Cerebellar nuclear complex (tissue), 1 donor: ENCODE measurements at regions not wholly inside any gene's neighbourhood (a gene's known extent, or its start where the extent isn't known, plus 50 kb on each side); places are given as distances from the start of the nearest gene placed in this dataset.
"Not testable (repeated sequence)": the region's sequence is repeated elsewhere in the genome, so short reads cannot be mapped to it uniquely, and the experiment has no call there.

ENCODE experiments used
- DNase-seq, 2 experiments: peaks; one replicate each; lab custom pipeline; 2025; lab: John Stamatoyannopoulos, UW

- DNase-seq = not testable (repeated sequence)
Measured at GRCh38 chr14:27757642-27758041, 1008.9 kb upstream of the FOXG1 start.

- not testable (repeated sequence) for DNase-seq
Measured at GRCh38 chr14:27760367-27760766, 1006.2 kb upstream of the FOXG1 start.

DNA sequence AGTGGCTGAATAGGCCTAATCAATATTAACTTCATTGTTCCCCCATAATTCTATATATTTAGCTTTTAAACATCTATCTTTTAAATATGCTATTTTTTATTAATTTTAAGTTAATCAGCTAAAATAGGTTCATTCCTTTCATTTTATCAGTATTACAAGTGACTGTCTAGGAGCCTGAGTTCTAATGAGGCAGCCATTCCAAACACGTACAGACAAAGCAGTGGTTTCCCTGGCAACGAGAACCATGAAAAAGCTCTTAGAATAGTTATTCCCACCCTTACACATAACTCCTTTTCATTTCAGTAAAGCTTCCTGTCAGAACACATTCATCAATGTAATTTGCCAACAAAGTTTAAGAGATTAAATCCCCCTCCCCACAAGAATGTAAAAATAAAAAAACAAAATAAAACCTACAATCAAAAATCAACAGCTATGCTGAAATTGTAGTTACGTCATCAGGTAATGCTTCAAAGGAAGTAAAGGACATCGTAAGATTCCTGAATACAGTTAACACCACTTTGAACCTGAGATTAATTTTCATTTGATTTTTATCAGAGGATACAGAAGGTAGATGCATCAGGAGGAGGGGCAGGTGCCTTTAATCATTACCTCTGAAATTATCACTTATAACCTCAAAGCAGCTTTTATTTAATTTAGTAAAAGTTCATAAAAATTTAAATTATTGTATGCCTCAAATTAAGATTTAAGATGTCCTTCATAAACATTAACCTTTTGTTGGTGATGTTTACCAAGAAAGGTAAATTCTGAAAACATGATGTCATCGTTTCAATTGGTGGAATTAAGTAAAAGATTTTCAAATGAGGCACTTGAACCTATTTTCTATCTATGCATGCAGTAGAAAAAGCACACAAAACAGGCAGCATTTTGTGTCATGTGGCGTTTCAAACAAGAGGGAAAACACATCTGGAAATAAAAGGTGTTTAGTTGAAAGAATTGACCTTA lies 967.2 kb upstream of the FOXG1 start:
- DNase-seq = not testable (repeated sequence)

DNA sequence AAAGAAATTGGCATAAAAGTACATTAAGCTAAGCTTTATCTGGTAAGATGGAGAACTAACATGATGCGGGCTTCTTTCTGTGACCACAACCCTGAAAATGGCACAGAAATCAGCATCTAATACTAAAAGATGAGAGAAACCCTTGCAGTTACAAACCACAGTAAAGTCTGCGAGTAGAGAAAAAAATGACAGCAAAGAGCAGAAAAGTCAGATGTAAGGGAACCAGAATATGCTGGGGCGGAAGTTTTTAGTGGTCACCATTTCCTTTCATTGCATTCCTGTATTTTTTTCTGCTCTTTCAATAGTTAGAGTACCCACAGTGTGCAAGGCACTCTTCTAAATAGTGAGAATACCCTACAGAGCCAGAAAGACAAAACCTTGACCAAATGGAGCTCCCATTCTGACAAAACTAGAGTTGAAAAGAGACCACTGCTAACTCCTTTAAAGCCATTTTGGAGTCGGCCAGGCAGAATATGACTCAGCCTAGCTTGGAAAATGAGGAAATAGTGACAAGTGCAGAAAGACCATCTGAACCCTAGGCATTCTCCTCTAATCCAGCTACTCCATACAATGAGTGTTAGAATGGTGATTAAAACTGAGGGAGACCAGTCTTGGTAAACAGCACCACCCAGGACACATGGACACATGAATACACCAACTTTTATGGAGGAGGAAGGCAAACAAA lies 948.7 kb upstream of the FOXG1 start:
- not testable (repeated sequence) for DNase-seq

DNA sequence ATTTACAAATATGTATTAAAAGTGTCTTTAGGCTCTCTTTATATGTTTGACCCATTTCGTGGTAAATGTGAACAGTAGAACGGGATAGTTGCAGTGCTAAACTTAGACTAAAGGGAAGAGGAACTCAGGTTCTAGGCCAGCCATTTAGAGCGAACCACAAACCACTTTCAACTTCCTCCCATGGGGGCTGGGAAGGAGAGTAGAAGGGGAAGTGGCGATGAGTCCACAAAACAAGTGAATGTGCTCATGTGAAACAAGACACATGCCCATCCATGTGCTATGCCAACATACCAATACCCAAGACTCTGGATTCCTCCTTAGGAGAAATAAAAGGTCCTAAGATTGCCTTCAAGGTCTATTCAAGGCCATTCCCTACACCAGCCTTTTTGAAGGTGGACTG lies 940.4 kb upstream of the FOXG1 start:
- not testable (repeated sequence) for DNase-seq

DNA sequence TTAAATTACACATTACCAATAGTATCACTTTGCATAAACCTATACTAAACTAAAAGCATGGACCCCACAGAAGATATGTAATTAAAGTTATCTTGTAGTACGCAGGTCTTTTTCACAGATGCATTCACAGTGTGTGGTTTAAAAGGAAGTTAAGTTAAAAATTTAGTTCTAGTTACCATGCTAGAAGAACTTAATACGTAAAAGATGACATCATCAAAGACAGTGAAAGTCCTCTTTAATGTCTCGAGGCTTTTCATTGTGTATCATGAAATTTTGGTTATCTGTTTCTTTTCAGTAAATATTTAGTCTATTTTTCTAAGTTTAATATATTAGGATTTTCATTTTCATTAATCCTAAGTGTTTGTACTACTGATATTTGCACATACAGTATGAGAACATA lies 934.6 kb upstream of the FOXG1 start:
- not testable (repeated sequence) for DNase-seq

- not testable (repeated sequence) for DNase-seq
Measured at GRCh38 chr14:27833001-27833400, 933.6 kb upstream of the FOXG1 start.

- DNase-seq = no peak
Measured at GRCh38 chr14:27836386-27836785, 930.2 kb upstream of the FOXG1 start.

- no peak for DNase-seq
Measured at GRCh38 chr14:27845241-27845850, 921.2 kb upstream of the FOXG1 start.

DNA sequence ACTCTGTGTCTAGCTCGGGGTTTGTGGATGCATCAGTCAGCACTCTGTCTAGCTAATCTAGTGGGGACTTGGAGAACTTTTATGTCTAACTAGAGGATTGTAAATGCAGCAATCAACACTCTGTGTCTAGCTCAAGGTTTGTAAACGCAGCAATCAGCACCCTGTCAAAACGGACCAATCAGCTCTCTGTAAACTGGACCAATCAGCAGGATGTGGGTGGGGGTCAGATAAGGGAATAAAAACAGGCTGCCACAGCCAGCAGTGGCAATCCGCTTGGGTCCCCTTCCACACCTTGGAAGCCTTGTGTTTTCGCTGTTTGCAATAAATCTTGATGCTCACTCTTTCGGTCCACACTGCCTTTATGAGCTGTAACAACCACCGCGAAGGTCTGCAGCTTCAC lies 920.7 kb upstream of the FOXG1 start:
- no peak for DNase-seq

- DNase-seq = not testable (repeated sequence)
Measured at GRCh38 chr14:27847480-27847879, 919.1 kb upstream of the FOXG1 start.

- DNase-seq = not testable (repeated sequence)
Measured at GRCh38 chr14:27849193-27849592, 917.4 kb upstream of the FOXG1 start.

DNA sequence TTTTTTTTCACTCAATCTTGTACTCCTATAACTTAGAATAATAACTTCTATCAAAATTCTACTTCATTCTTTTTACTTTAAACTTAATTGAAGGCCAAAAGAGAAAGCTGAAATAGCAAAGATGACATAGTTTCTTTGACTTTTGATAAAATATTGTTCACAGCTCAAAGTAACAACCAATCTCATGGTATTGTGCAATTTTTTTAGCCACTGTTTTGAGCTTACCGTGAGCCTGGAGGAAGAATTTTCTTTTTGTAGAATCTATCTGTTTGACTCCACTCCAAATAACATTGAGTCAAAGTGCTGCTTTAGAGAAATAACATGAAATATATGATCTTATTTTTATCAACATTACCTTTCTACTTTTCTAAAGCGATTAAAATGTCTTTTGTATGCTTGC lies 903.9 kb upstream of the FOXG1 start:
- no peak for DNase-seq

DNA sequence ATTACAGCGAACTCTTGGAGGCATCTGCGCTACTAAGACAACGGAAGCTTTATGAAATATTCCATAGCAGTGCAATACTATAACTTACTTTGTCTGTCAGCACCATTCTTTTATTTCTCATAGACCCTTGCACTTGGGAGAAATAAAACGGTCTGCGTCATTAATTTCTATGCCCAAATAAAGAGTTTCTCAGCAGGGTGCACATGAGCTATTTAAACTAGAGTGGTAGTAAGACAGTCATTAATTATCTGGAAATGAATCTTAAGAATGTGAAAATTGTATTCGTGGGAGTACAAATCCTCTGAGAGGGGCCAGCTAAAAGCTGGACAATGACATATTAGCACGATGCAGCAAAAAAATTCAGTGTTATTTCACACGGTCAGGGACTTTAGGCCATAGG lies 903.4 kb upstream of the FOXG1 start:
- DNase-seq = no peak

DNA sequence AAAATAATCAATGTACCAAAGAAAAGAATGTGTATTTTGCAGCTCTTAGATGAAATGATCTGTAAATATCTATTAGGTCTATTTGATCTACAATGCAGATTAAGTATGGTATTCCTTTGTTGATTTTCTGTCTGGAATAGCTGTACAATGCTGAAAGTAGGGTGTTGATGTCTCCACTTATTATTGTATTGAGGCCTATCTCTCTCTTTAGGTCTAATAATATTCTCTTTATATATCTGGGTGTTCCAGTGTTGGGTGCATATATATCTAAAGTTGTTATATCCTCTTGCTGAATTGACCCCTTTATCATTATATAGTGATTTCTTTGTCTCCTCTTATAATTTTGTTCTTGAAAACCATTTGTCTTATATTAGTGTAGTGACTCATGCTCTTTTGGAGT lies 885.5 kb upstream of the FOXG1 start:
- no peak for DNase-seq

DNA sequence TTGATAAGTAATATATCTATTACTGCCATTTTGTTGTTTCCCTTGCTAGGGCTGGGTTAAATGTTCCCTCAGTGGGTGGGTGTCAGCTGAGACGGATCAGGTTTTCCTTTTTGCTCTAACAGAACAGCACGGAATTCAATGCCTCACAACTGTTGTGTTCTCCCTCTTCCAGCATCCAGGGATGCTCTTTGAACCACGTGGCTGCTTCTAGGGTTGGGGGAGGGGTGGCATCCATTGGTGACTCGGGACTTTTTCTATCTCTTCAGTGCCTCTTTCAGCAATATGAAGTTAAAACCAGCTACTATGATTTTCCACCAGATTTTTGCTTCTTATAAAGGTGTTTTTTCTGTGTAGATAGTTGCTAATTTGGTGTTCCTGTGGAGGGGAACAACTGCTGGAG lies 884.9 kb upstream of the FOXG1 start:
- no peak for DNase-seq

DNA sequence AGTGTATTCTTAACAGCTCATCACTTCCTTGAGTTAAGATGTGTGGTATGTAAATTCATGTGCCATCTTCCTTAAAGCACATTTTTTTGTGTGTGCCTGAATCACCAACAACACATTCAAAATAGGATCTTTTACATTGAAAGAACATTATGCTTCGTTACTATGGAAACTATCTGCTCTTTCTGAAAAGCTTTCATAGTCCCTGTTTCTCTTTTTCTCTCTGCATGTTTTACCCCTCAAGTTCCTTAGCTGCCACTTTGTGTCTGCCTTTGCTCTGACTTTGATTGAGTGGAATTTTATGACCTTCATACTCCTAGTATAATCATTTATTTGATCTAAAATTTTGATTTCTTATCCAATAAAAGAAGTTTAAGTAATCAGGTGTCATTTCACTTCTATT lies 880.3 kb upstream of the FOXG1 start:
- DNase-seq = no peak

DNA sequence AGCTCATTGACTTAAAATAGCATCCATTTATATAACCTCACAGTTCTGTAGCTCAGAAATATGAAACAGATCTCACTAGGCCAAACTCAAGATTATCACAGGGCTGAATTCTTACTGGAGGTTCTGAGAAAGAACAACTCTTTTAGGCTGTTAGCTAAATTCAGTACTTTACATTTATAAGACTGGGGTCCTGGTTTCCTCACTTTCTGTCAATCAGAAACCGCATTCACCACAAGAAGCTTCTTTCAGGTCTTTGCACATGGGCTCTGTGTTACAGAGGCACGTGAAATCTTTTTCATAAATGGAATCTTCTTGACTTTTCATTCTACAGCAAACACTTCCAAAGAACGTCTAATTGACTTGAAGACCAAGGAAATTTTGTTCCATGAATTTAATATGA lies 876.3 kb upstream of the FOXG1 start:
- DNase-seq = no peak

DNA sequence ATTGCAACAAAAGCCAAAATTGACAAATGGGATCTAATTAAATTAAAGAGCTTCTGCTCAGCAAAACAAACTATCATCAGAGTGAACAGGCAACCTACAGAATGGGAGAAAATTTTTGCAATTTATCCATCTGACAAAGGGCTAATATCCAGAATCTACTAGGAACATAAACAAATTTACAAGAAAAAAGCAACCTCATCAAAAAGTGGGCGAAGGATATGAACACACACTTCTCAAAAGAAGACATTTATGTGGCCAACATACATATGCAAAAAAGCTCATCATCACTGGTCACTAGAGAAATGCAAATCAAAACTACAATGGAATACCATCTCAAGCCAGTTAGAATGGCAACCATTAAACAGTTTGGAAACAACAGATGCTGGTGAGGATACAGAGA lies 858.1 kb upstream of the FOXG1 start:
- DNase-seq = not testable (repeated sequence)

- DNase-seq = no peak
Measured at GRCh38 chr14:27916326-27916725, 850.3 kb upstream of the FOXG1 start.

DNA sequence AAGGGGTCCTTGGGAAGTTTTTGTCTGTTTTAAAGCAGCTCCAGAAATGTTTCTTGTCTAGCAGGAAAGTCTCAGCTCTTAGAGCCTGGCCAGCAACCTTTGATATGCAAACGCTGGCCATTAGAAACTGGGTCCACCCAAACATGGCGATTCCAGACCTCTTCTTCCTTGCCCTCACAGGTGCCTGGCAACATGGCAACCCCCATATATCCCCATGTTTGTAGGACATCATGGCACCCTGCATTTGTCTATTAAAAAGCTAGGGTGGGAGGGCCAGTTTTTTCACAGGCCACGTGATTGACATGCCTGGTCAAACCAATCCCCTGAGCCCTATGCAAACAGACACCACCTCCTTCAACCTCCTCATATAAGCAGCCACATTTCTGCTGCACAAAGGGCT lies 848.7 kb upstream of the FOXG1 start:
- DNase-seq = no peak

DNA sequence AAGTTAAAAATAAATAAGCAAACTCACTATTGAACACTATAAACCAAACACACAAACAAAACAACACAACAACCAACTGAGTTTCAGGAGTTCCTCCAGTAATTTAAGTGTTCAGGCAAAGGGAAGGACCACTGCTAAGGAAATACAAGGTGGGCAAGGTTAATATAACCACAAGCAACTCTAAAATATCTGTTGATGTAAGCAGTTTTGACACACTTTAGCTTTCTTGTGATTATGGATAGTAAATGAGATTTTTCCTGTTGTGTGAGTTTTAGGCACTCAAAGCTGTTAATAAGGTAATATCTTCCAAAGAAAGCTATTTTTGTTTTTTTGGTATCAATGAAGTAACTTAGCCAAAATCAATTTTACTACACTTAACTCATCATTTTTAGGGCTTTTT lies 839.1 kb upstream of the FOXG1 start:
- DNase-seq = no peak
